NCI-H1105 treated with DMSO at 0.1 percent for 48 hours (cell line): ENCODE measurements at regions not wholly inside any gene's neighbourhood (a gene's known extent, or its start where the extent isn't known, plus 50 kb on each side); places are given as distances from the start of the nearest gene placed in this dataset.
"Not testable (repeated sequence)": the region's sequence is repeated elsewhere in the genome, so short reads cannot be mapped to it uniquely, and the experiment has no call there.

ENCODE experiments used
- DNase-seq: peaks from one replicate; lab custom pipeline; 2025; lab: John Stamatoyannopoulos, UW

- not testable (repeated sequence) for DNase-seq
Observed at GRCh38 chr20:18876394-18876793, 62.8 kb downstream of the SCP2D1 start.

- DNase-seq, result no peak
Observed at GRCh38 chr20:18879262-18879661, 65.7 kb downstream of the SCP2D1 start.

- DNase-seq, result no peak
Observed at GRCh38 chr20:18886756-18887155, 73.2 kb downstream of the SCP2D1 start.

- no peak for DNase-seq
Observed at GRCh38 chr20:18901980-18902737, 88.6 kb downstream of the SCP2D1 start.

GRCh38 chr20:18904192-18904591 is 90.6 kb downstream of the SCP2D1 start:
- DNase-seq, result no peak

GRCh38 chr20:18904624-18905023 is 91.0 kb downstream of the SCP2D1 start:
- peak; percentile 2 for DNase-seq

GRCh38 chr20:18906046-18906445 is 92.5 kb downstream of the SCP2D1 start:
- no peak for DNase-seq

GRCh38 chr20:18907353-18907752 is 93.8 kb downstream of the SCP2D1 start:
- DNase-seq, result no peak

- no peak for DNase-seq
Observed at GRCh38 chr20:18908109-18908508, 94.5 kb downstream of the SCP2D1 start.

GRCh38 chr20:18909254-18909653 is 95.7 kb downstream of the SCP2D1 start:
- no peak for DNase-seq

- no peak for DNase-seq
Observed at GRCh38 chr20:18913701-18914100, 100.1 kb downstream of the SCP2D1 start.

- DNase-seq, result no peak
Observed at GRCh38 chr20:18914796-18915195, 101.2 kb downstream of the SCP2D1 start.

- DNase-seq, result no peak
Observed at GRCh38 chr20:18916886-18917750, 103.5 kb downstream of the SCP2D1 start.

GRCh38 chr20:18919996-18920395 is 106.4 kb downstream of the SCP2D1 start:
- no peak for DNase-seq

- DNase-seq, result no peak
Observed at GRCh38 chr20:18921291-18921690, 107.7 kb downstream of the SCP2D1 start.

GRCh38 chr20:18922251-18922650 is 108.7 kb downstream of the SCP2D1 start:
- DNase-seq, result no peak

- DNase-seq, result no peak
Observed at GRCh38 chr20:18922898-18923297, 109.3 kb downstream of the SCP2D1 start.

GRCh38 chr20:18926965-18927364 is 113.4 kb downstream of the SCP2D1 start:
- no peak for DNase-seq

GRCh38 chr20:18928626-18929025 is 115.0 kb downstream of the SCP2D1 start:
- DNase-seq, result peak; percentile 11

GRCh38 chr20:18929800-18930199 is 116.2 kb downstream of the SCP2D1 start:
- no peak for DNase-seq

GRCh38 chr20:18943542-18943941 is 130.0 kb downstream of the SCP2D1 start:
- no peak for DNase-seq

- no peak for DNase-seq
Observed at GRCh38 chr20:18956890-18957289, 143.3 kb downstream of the SCP2D1 start.

- DNase-seq, result no peak
Observed at GRCh38 chr20:18957328-18957727, 143.7 kb downstream of the SCP2D1 start.
